OCI-LY3 (cell line): ENCODE measurements at regions not wholly inside any gene's neighbourhood (a gene's known extent, or its start where the extent isn't known, plus 50 kb on each side); places are given as distances from the start of the nearest gene placed in this dataset.

Experiments used
- CTCF ChIP-seq: fragments of 200-600, 300-600 bp; sonication (generic); IDR thresholded peaks from 2 replicates; pipeline ENCODE4 v1.5.1; 2014; ENCODE audit warnings: antibody characterized with exemption, low read length, low read depth
- EZH2phosphoT487 ChIP-seq: fragments of 200-600 bp; shearing (Covaris generic); IDR thresholded peaks from 2 replicates; pipeline ENCODE4 v1.6.1; 2018; ENCODE audit warnings: antibody characterized with exemption, mixed run types, low read depth

GRCh38 chr4:14364953-14365536, 637.2 kb upstream of the CPEB2 start:
- TF ChIP-seq CTCF (no peak), EZH2phosphoT487 (no peak)
